ENCODE measurements at regions not wholly inside any gene's neighbourhood (a gene's known extent, or its start where the extent isn't known, plus 50 kb on each side); places are given as distances from the start of the nearest gene placed in this dataset.

DNA sequence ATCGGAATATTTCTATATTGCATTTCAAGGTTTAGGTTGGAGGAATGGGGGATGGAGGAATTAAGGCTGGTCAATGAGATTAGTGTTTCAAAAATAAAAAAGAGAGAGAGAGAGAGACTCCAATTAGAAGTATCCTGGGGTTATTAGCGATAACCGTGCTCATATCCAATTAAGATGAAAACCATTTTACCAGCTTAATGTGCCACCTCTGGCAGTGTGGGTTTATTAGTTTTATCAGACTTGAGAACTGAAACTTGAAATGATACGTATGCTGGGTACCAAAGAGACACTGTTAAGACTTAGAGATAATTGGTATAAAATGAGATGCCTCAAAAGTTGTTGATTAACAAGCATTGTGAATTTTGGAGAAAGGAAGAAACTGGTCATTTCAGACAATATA is 251.5 kb upstream of the NR2F2 start:
- H3K27ac ChIP-seq (ENCODE audit: low read depth, low read length) = no peak overlapping the region
- H3K27me3 ChIP-seq (ENCODE audit: control insufficient read depth, low read length) = no peaks in the 10 kb centered on the region
- no peaks in the 10 kb centered on the region for H3K9me2 ChIP-seq (replicated peaks; ENCODE audit: control insufficient read depth, low read length)
- H3K4me1 ChIP-seq (ENCODE audit: control insufficient read depth, low read length) = no peaks in the 10 kb centered on the region
- no peak overlapping the region for H3K4me2 ChIP-seq (ENCODE audit: low read length)
- H3K36me3 ChIP-seq (ENCODE audit: control insufficient read depth, low read length) = no peaks in the 10 kb centered on the region
- H3K79me2 ChIP-seq (ENCODE audit: control insufficient read depth, low read length) = no peaks in the 10 kb centered on the region
- no peaks in the 10 kb centered on the region for H4K20me1 ChIP-seq (ENCODE audit: control insufficient read depth, insufficient read depth, low read depth, low read length)
- H3K9me3 ChIP-seq (ENCODE audit: control insufficient read depth, insufficient read depth, low read length) = no peaks in the 10 kb centered on the region
- H3F3A ChIP-seq (ENCODE audit: control insufficient read depth, insufficient read depth) = no peaks in the 10 kb centered on the region
- no peak for TF ChIP-seq CTCF (IDR thresholded peaks at IDR 0.05; ENCODE audit: low read depth, low read length, poor library complexity, severe bottlenecking)
- no peak for TF ChIP-seq EZH2phosphoT487 (IDR thresholded peaks at IDR 0.05; ENCODE audit: borderline replicate concordance, low read length)
- no peak overlapping the region for H3K4me3 ChIP-seq (ENCODE audit: low read length)

GRCh38 chr15:96079882-96080281 is 250.6 kb upstream of the NR2F2 start:
- no peaks in the 10 kb centered on the region for H3K4me1 ChIP-seq (ENCODE audit: control insufficient read depth, low read length)
- H3K9me3 ChIP-seq (ENCODE audit: control insufficient read depth, insufficient read depth, low read length) = no peaks in the 10 kb centered on the region
- H3K4me3 ChIP-seq (ENCODE audit: low read length) = no peak overlapping the region
- no peaks in the 10 kb centered on the region for H3K79me2 ChIP-seq (ENCODE audit: control insufficient read depth, low read length)
- H3K36me3 ChIP-seq (ENCODE audit: control insufficient read depth, low read length) = no peaks in the 10 kb centered on the region
- no peak overlapping the region for H3K4me2 ChIP-seq (ENCODE audit: low read length)
- no peaks in the 10 kb centered on the region for H4K20me1 ChIP-seq (ENCODE audit: control insufficient read depth, insufficient read depth, low read depth, low read length)
- no peak for TF ChIP-seq CTCF (IDR thresholded peaks at IDR 0.05; ENCODE audit: low read depth, low read length, poor library complexity, severe bottlenecking)
- no peak for TF ChIP-seq EZH2phosphoT487 (IDR thresholded peaks at IDR 0.05; ENCODE audit: borderline replicate concordance, low read length)
- H3K9me2 ChIP-seq (replicated peaks; ENCODE audit: control insufficient read depth, low read length) = no peaks in the 10 kb centered on the region
- no peaks in the 10 kb centered on the region for H3F3A ChIP-seq (ENCODE audit: control insufficient read depth, insufficient read depth)
- H3K27ac ChIP-seq (ENCODE audit: low read depth, low read length) = no peak overlapping the region
- no peaks in the 10 kb centered on the region for H3K27me3 ChIP-seq (ENCODE audit: control insufficient read depth, low read length)

GRCh38 chr15:96086164-96086563 is 244.3 kb upstream of the NR2F2 start:
- no peaks in the 10 kb centered on the region for H3K4me1 ChIP-seq (ENCODE audit: control insufficient read depth, low read length)
- no peaks in the 10 kb centered on the region; the same call in 1 of the 2 replicates for H3K9me3 ChIP-seq (ENCODE audit: control insufficient read depth, insufficient read depth, low read length)
- H3K4me2 ChIP-seq (ENCODE audit: low read length) = no peak overlapping the region
- no peak for TF ChIP-seq EZH2phosphoT487 (IDR thresholded peaks at IDR 0.05; ENCODE audit: borderline replicate concordance, low read length)
- no peak for TF ChIP-seq CTCF (IDR thresholded peaks at IDR 0.05; ENCODE audit: low read depth, low read length, poor library complexity, severe bottlenecking)
- H3K27me3 ChIP-seq (ENCODE audit: control insufficient read depth, low read length) = no peaks in the 10 kb centered on the region
- H4K20me1 ChIP-seq (ENCODE audit: control insufficient read depth, insufficient read depth, low read depth, low read length) = no peaks in the 10 kb centered on the region
- H3K36me3 ChIP-seq (ENCODE audit: control insufficient read depth, low read length) = no peaks in the 10 kb centered on the region
- H3K4me3 ChIP-seq (ENCODE audit: low read length) = no peak overlapping the region
- no peaks in the 10 kb centered on the region for H3K79me2 ChIP-seq (ENCODE audit: control insufficient read depth, low read length)
- H3F3A ChIP-seq (ENCODE audit: control insufficient read depth, insufficient read depth) = no peaks in the 10 kb centered on the region
- no peak overlapping the region for H3K27ac ChIP-seq (ENCODE audit: low read depth, low read length)
- H3K9me2 ChIP-seq (replicated peaks; ENCODE audit: control insufficient read depth, low read length) = no peaks in the 10 kb centered on the region

All from DOHH2 (cell line).